Uterus (tissue), 3 donors: ENCODE measurements at regions not wholly inside any gene's neighbourhood (a gene's known extent, or its start where the extent isn't known, plus 50 kb on each side); places are given as distances from the start of the nearest gene placed in this dataset.

ENCODE experiments used
- DNase-seq, 2 donors: peaks; one replicate each; pipeline ENCODE4 v3.0.0-alpha.2; 2019 to 2020
- H3K27ac ChIP-seq, 2 donors: fragments of 200-600 bp; sonication (generic); 1 replicate in 1 of 2; 2 replicates in 1 of 2; pipeline ENCODE4 v1.5.1; 2016 to 2018
- H3K27me3 ChIP-seq, 2 donors: fragments of 200-600 bp; sonication (generic); one replicate each; pipeline ENCODE4 v1.5.1; 2018 to 2019; ENCODE audit warnings: control low read depth in 1 of 2
- H3K36me3 ChIP-seq, 2 donors: fragments of 200-600 bp; sonication (generic); one replicate each; pipeline ENCODE4 v1.5.1; 2019; ENCODE audit warnings: control low read depth in 1 of 2
- H3K4me1 ChIP-seq, 2 donors: fragments of 200-600 bp; sonication (generic); one replicate each; pipeline ENCODE4 v1.5.1; 2018 to 2019; ENCODE audit warnings: control low read depth in 1 of 2
- H3K4me3 ChIP-seq, 2 donors: fragments of 200-600 bp; sonication (generic); 1 replicate in 1 of 2; 2 replicates in 1 of 2; pipeline ENCODE4 v1.5.1; 2018 to 2019; ENCODE audit warnings: mild to moderate bottlenecking in 1 of 2
- H3K9me3 ChIP-seq, 2 donors: fragments of 200-600 bp; sonication (generic); one replicate each; pipeline ENCODE4 v1.5.1; 2019; ENCODE audit warnings: control low read depth in 1 of 2
- CTCF ChIP-seq, 4 experiments: fragments of 200-600 bp in 2 of 4; fragments of 450-650 bp in 2 of 4; sonication (generic) in 2 of 4; IDR thresholded peaks; one replicate each; pipeline ENCODE4 v1.5.1; 2016 to 2019; ENCODE audit warnings: antibody characterized with exemption in 4 of 4, mild to moderate bottlenecking in 2 of 4, moderate library complexity in 1 of 4
- POLR2A ChIP-seq, 2 donors: fragments of 450-650 bp; IDR thresholded peaks; one replicate each; pipeline ENCODE4 v1.6.1; 2016; ENCODE audit warnings: antibody characterized with exemption in 2 of 2, mild to moderate bottlenecking in 1 of 2, moderate library complexity in 1 of 2
- intact Hi-C: fragments of 100-400 bp; cut with DNase I; formaldehyde crosslinking; loops from one replicate; pipeline ENCODE4 v1.15.1; 2023; ENCODE audit warnings: low total_unique reads
- donor health status: DM: yes; HTN: yes; CAD: no.

- intact Hi-C loops, result no loop called here
- no peak for DNase-seq
- Histone ChIP-seq H3K36me3 (no peaks in the 10 kb centered on the region), H3K9me3 (no peaks in the 10 kb centered on the region), H3K4me3 (no peak overlapping the region), H3K27me3 (no peaks in the 10 kb centered on the region), H3K4me1 (no peaks in the 10 kb centered on the region), H3K27ac (no peak overlapping the region)
- no peak for TF ChIP-seq POLR2A (IDR thresholded peaks at IDR 0.05)
- no peak for TF ChIP-seq CTCF (IDR thresholded peaks at IDR 0.05)
Measured at GRCh38 chr1:221085701-221086375, 206.6 kb downstream of the HLX start.

GRCh38 chr1:221087919-221088318, 208.7 kb downstream of the HLX start:
- Histone ChIP-seq H3K4me1 (no peaks in the 10 kb centered on the region), H3K27me3 (no peaks in the 10 kb centered on the region), H3K27ac (no peak overlapping the region), H3K36me3 (no peaks in the 10 kb centered on the region), H3K4me3 (no peak overlapping the region), H3K9me3 (no peaks in the 10 kb centered on the region)
- no peak for DNase-seq
- no peak for TF ChIP-seq CTCF (IDR thresholded peaks at IDR 0.05)
- TF ChIP-seq POLR2A (IDR thresholded peaks at IDR 0.05), result no peak
- intact Hi-C loops, result no loop called here

GRCh38 chr1:221089273-221089672, 210.0 kb downstream of the HLX start:
- no peak for DNase-seq
- H3K4me3 ChIP-seq, result no peak overlapping the region
- no peaks in the 10 kb centered on the region for H3K9me3 ChIP-seq
- intact Hi-C loops, result no loop called here
- H3K4me1 ChIP-seq, result no peaks in the 10 kb centered on the region
- H3K27me3 ChIP-seq, result no peaks in the 10 kb centered on the region
- no peaks in the 10 kb centered on the region for H3K36me3 ChIP-seq
- TF ChIP-seq CTCF (IDR thresholded peaks at IDR 0.05), result no peak
- no peak for TF ChIP-seq POLR2A (IDR thresholded peaks at IDR 0.05)
- H3K27ac ChIP-seq, result no peak overlapping the region

GRCh38 chr1:221089803-221090202, 210.6 kb downstream of the HLX start:
- intact Hi-C loops, result no loop called here
- H3K27me3 ChIP-seq, result no peaks in the 10 kb centered on the region
- no peaks in the 10 kb centered on the region for H3K9me3 ChIP-seq
- no peak overlapping the region for H3K4me3 ChIP-seq
- no peak for DNase-seq
- no peak overlapping the region for H3K27ac ChIP-seq
- TF ChIP-seq CTCF (IDR thresholded peaks at IDR 0.05), result no peak
- no peak for TF ChIP-seq POLR2A (IDR thresholded peaks at IDR 0.05)
- H3K36me3 ChIP-seq, result no peaks in the 10 kb centered on the region
- H3K4me1 ChIP-seq, result no peaks in the 10 kb centered on the region

- Histone ChIP-seq H3K4me3 (no peak overlapping the region), H3K27ac (no peak overlapping the region), H3K9me3 (no peaks in the 10 kb centered on the region), H3K27me3 (no peaks in the 10 kb centered on the region), H3K4me1 (no peaks in the 10 kb centered on the region), H3K36me3 (no peaks in the 10 kb centered on the region)
- TF ChIP-seq CTCF (IDR thresholded peaks at IDR 0.05), result no peak
- TF ChIP-seq POLR2A (IDR thresholded peaks at IDR 0.05), result no peak
- no peak for DNase-seq
- intact Hi-C loops, result no loop called here
Measured at GRCh38 chr1:221093903-221094791, 214.9 kb downstream of the HLX start.
